Transverse colon (tissue), 4 donors: ENCODE measurements at regions not wholly inside any gene's neighbourhood (a gene's known extent, or its start where the extent isn't known, plus 50 kb on each side); places are given as distances from the start of the nearest gene placed in this dataset.
A peak's percentile ranks its signal among the peaks of the same experiment; 100 is the strongest.

Experiments used
- DNase-seq: peaks from one replicate; pipeline ENCODE4 v3.0.0-alpha.2; 2019
- H3K27ac ChIP-seq, 4 donors: fragments of 200-600 bp; sonication (generic); 2 replicates each; pipeline ENCODE4 v1.5.1; 2016 to 2018; ENCODE audit warnings: inconsistent platforms in 4 of 4
- H3K27me3 ChIP-seq: fragments of 200-600 bp; sonication (generic); 2 replicates; pipeline ENCODE4 v1.5.1; 2017; ENCODE audit warnings: inconsistent platforms
- H3K36me3 ChIP-seq, 4 donors: fragments of 200-600 bp; sonication (generic); 2 replicates each; pipeline ENCODE4 v1.5.1; 2017 to 2019; ENCODE audit warnings: inconsistent platforms in 4 of 4
- H3K4me1 ChIP-seq, 4 donors: fragments of 200-600 bp; sonication (generic); 2 replicates each; pipeline ENCODE4 v1.5.1; 2017 to 2020; ENCODE audit warnings: inconsistent platforms in 4 of 4
- H3K4me3 ChIP-seq, 4 donors: fragments of 200-600 bp; sonication (generic); 1 replicate in 1 of 4; 2 replicates in 3 of 4; pipeline versions ENCODE4 v1.5.1 to v1.6.1; 2017 to 2019; ENCODE audit warnings: inconsistent platforms in 4 of 4
- H3K9me3 ChIP-seq, 2 donors: fragments of 200-600 bp; sonication (generic); 2 replicates each; pipeline ENCODE4 v1.5.1; 2017 to 2019; ENCODE audit warnings: inconsistent platforms in 2 of 2
- CTCF ChIP-seq, 5 experiments: fragments of 200-600 bp in 3 of 5; fragments of 450-650 bp in 2 of 5; sonication (generic) in 3 of 5; IDR thresholded peaks; 1 replicate in 2 of 5; 2 replicates in 3 of 5; pipeline ENCODE4 v1.5.1; 2016 to 2017; ENCODE audit warnings: antibody characterized with exemption in 5 of 5, inconsistent platforms in 3 of 5, mild to moderate bottlenecking in 2 of 5, moderate library complexity in 1 of 5
- EP300 ChIP-seq: sonication (generic); formaldehyde crosslinking; IDR thresholded peaks from one replicate; pipeline ENCODE4 v1.6.1; 2017; ENCODE audit warnings: antibody characterized with exemption, low read depth
- POLR2A ChIP-seq: fragments of 450-650 bp; IDR thresholded peaks from one replicate; pipeline ENCODE4 v1.6.1; 2016; ENCODE audit warnings: antibody characterized with exemption, mild to moderate bottlenecking, moderate library complexity
- POLR2AphosphoS5 ChIP-seq, 3 donors: sonication (generic); formaldehyde crosslinking; IDR thresholded peaks; one replicate each; pipeline ENCODE4 v1.6.1; 2016; ENCODE audit warnings: antibody characterized with exemption in 3 of 3
- WGBS, 2 donors: methylation state at CpG; one replicate each; pipeline ENCODE4 v1.1.5; 2018; ENCODE audit warnings: low coverage in 1 of 2; 5-methylcytosine and 5-hydroxymethylcytosine counted together
- in situ Hi-C, 4 donors: fragments of 200-750 bp; cut with MboI; loops; one replicate each; pipeline versions ENCODE4 v1.15.0 to v1.15.1; 2017; ENCODE audit warnings: low sequenced_read_pairs in 3 of 4, low pct_ligation_motif_present in 1 of 4, low pct_unique_long_range_greater_than_20kb in 1 of 4
- intact Hi-C: fragments of 100-400 bp; cut with DNase I; formaldehyde crosslinking; loops from one replicate; pipeline ENCODE4 v1.15.1; 2023; ENCODE audit warnings: low total_unique reads

- in situ Hi-C loops, result no loop called here
- DNase-seq, result peak; percentile 25
- Histone ChIP-seq H3K36me3 (no peaks in the 10 kb centered on the region), H3K4me3 (no peak overlapping the region), H3K27ac (no peak overlapping the region), H3K27me3 (no peaks in the 10 kb centered on the region), H3K9me3 (no peaks in the 10 kb centered on the region), H3K4me1 (no peaks in the 10 kb centered on the region)
- intact Hi-C loops, result no loop called here
- TF ChIP-seq EP300 (no peak), POLR2A (no peak), CTCF (IDR thresholded peaks at IDR 0.05) (no peak), POLR2AphosphoS5 (IDR thresholded peaks at IDR 0.05) (no peak)
- 47 to 53% methylated on average over 3 to 5 of the region's 5 CpGs for WGBS, 2 donors
Measured at GRCh38 chr7:46205478-46205877, 284.4 kb upstream of the IGFBP3 start.

GRCh38 chr7:46203926-46204325, 282.9 kb upstream of the IGFBP3 start:
- Histone ChIP-seq H3K36me3 (no peaks in the 10 kb centered on the region), H3K4me1 (no peaks in the 10 kb centered on the region), H3K27ac (no peak overlapping the region), H3K9me3 (no peaks in the 10 kb centered on the region), H3K27me3 (no peaks in the 10 kb centered on the region), H3K4me3 (no peak overlapping the region)
- WGBS, 2 donors, result 86 to 90% methylated on average over 4 to 7 of the region's 7 CpGs
- DNase-seq, result no peak
- intact Hi-C loops, result no loop called here
- TF ChIP-seq POLR2AphosphoS5 (IDR thresholded peaks at IDR 0.05) (no peak), CTCF (IDR thresholded peaks at IDR 0.05) (no peak), EP300 (no peak), POLR2A (no peak)
- in situ Hi-C loops, result no loop called here

GRCh38 chr7:46202379-46202778, 281.3 kb upstream of the IGFBP3 start:
- DNase-seq, result no peak
- in situ Hi-C loops (no loop called here), intact Hi-C loops (no loop called here)
- no peaks in the 10 kb centered on the region for H3K9me3 ChIP-seq
- H3K27me3 ChIP-seq, result no peaks in the 10 kb centered on the region
- H3K4me3 ChIP-seq, result no peak overlapping the region
- H3K4me1 ChIP-seq, result no peaks in the 10 kb centered on the region
- no peak for TF ChIP-seq POLR2A
- no peak for TF ChIP-seq CTCF (IDR thresholded peaks at IDR 0.05)
- no peak for TF ChIP-seq POLR2AphosphoS5 (IDR thresholded peaks at IDR 0.05)
- TF ChIP-seq EP300, result no peak
- H3K27ac ChIP-seq, result no peak overlapping the region
- WGBS, 2 donors, result 95 to 98% methylated on average over 2 of the region's 2 CpGs
- H3K36me3 ChIP-seq, result no peaks in the 10 kb centered on the region

- Histone ChIP-seq H3K27me3 (no peaks in the 10 kb centered on the region), H3K4me1 (no peaks in the 10 kb centered on the region), H3K36me3 (no peaks in the 10 kb centered on the region), H3K27ac (no peak overlapping the region), H3K9me3 (no peaks in the 10 kb centered on the region), H3K4me3 (no peak overlapping the region)
- TF ChIP-seq POLR2A, result no peak
- TF ChIP-seq CTCF (IDR thresholded peaks at IDR 0.05), result no peak
- no peak for TF ChIP-seq POLR2AphosphoS5 (IDR thresholded peaks at IDR 0.05)
- no peak for TF ChIP-seq EP300
- in situ Hi-C loops (no loop called here), intact Hi-C loops (no loop called here)
- no peak for DNase-seq
- 92 to 95% methylated on average over 4 of the region's 4 CpGs for WGBS, 2 donors
Measured at GRCh38 chr7:46201961-46202360, 280.9 kb upstream of the IGFBP3 start.
